GM06990 (cell line): ENCODE measurements at regions not wholly inside any gene's neighbourhood (a gene's known extent, or its start where the extent isn't known, plus 50 kb on each side); places are given as distances from the start of the nearest gene placed in this dataset.

Experiments
- DNase-seq: peaks from one replicate; pipeline ENCODE4 v3.0.0-alpha.2; 2011; ENCODE audit not compliant: insufficient read length; ENCODE audit errors: extremely low read depth
- H3K27me3 ChIP-seq: replicated peaks from 2 replicates; pipeline ENCODE4 v1.6.0; 2011; ENCODE audit warnings: low read length; ENCODE audit not compliant: control insufficient read depth, insufficient read depth
- H3K36me3 ChIP-seq: 2 replicates; pipeline ENCODE4 v1.5.1; 2011; ENCODE audit warnings: low read length; ENCODE audit not compliant: control insufficient read depth, insufficient read depth
- H3K4me3 ChIP-seq: replicated peaks from 2 replicates; pipeline ENCODE4 v1.5.1; 2011; ENCODE audit warnings: low read depth, mild to moderate bottlenecking, control low read depth, low read length
- CTCF ChIP-seq: IDR thresholded peaks from 2 replicates; pipeline ENCODE4 v1.5.1; 2011; ENCODE audit warnings: low read length, control low read depth, mild to moderate bottlenecking, inconsistent platforms; ENCODE audit not compliant: insufficient read depth, poor library complexity, severe bottlenecking

GRCh38 chr12:114913871-114914801 lies 230.2 kb upstream of the TBX3 start:
- Histone ChIP-seq H3K27me3 (no peaks in the 10 kb centered on the region), H3K36me3 (no peaks in the 10 kb centered on the region), H3K4me3 (no peak overlapping the region)
- TF ChIP-seq CTCF, result no peak
- no peak for DNase-seq

- Histone ChIP-seq H3K36me3 (no peaks in the 10 kb centered on the region), H3K4me3 (no peak overlapping the region), H3K27me3 (no peaks in the 10 kb centered on the region)
- DNase-seq, result no peak
- no peak for TF ChIP-seq CTCF
These were observed 228.8 kb upstream of the TBX3 start for GRCh38 chr12:114912811-114913210.

GRCh38 chr12:114911196-114911595 lies 227.2 kb upstream of the TBX3 start:
- no peak for TF ChIP-seq CTCF
- DNase-seq, result no peak
- Histone ChIP-seq H3K27me3 (no peaks in the 10 kb centered on the region), H3K36me3 (no peaks in the 10 kb centered on the region), H3K4me3 (no peak overlapping the region)

GRCh38 chr12:114904254-114905003 lies 220.5 kb upstream of the TBX3 start:
- no peak for DNase-seq
- Histone ChIP-seq H3K27me3 (no peaks in the 10 kb centered on the region), H3K36me3 (no peaks in the 10 kb centered on the region), H3K4me3 (no peak overlapping the region)
- TF ChIP-seq CTCF, result no peak

- no peaks in the 10 kb centered on the region for H3K36me3 ChIP-seq
These were observed 219.2 kb upstream of the TBX3 start for GRCh38 chr12:114903083-114903691.

More at GRCh38 chr12:114903083-114903691, 219.2 kb upstream of the TBX3 start:
- Histone ChIP-seq H3K27me3 (no peaks in the 10 kb centered on the region), H3K4me3 (no peak overlapping the region)
- no peak for DNase-seq
- TF ChIP-seq CTCF, result no peak
